Retinal pigment epithelial cell (primary cell): ENCODE measurements at regions not wholly inside any gene's neighbourhood (a gene's known extent, or its start where the extent isn't known, plus 50 kb on each side); places are given as distances from the start of the nearest gene placed in this dataset.

Experiments
- DNase-seq: peaks from one replicate; pipeline ENCODE4 v3.0.0-alpha.2; 2010; ENCODE audit warnings: low read depth
- H3K4me3 ChIP-seq: 2 replicates; pipeline ENCODE4 v1.5.1; 2011; ENCODE audit warnings: mild to moderate bottlenecking, low read length, control low read depth, moderate library complexity
- CTCF ChIP-seq: conservative IDR thresholded peaks from 2 replicates; pipeline ENCODE4 v1.5.1; 2011; ENCODE audit warnings: low read depth, low read length, control low read depth, inconsistent platforms

- H3K4me3 ChIP-seq, result no peak overlapping the region
- no peak for DNase-seq
- no peak for TF ChIP-seq CTCF
Measured at GRCh38 chr6:150470131-150470530, 101.3 kb downstream of the IYD start.

- TF ChIP-seq CTCF, result no peak
- no peak overlapping the region for H3K4me3 ChIP-seq
- DNase-seq, result no peak
Measured at GRCh38 chr6:150470960-150471665, 102.3 kb downstream of the IYD start.

- no peak overlapping the region for H3K4me3 ChIP-seq
- no peak for TF ChIP-seq CTCF
- DNase-seq, result no peak
Measured at GRCh38 chr6:150478656-150479545, 110.1 kb downstream of the IYD start.

- no peak for DNase-seq
- no peak overlapping the region for H3K4me3 ChIP-seq
- TF ChIP-seq CTCF, result no peak
Measured at GRCh38 chr6:150482883-150483409, 114.1 kb downstream of the IYD start.

- DNase-seq, result no peak
- H3K4me3 ChIP-seq, result no peak overlapping the region
- TF ChIP-seq CTCF, result no peak
Measured at GRCh38 chr6:150485161-150485958, 114.3 kb upstream of the PLEKHG1 start.

- no peak for DNase-seq
- TF ChIP-seq CTCF, result no peak
- H3K4me3 ChIP-seq, result no peak overlapping the region
Measured at GRCh38 chr6:150486048-150486447, 113.6 kb upstream of the PLEKHG1 start.
